Brain microvascular endothelial cell (primary cell): ENCODE measurements at regions not wholly inside any gene's neighbourhood (a gene's known extent, or its start where the extent isn't known, plus 50 kb on each side); places are given as distances from the start of the nearest gene placed in this dataset.
"Not testable (repeated sequence)": the region's sequence is repeated elsewhere in the genome, so short reads cannot be mapped to it uniquely, and the experiment has no call there.

Source experiments
- DNase-seq: peaks from one replicate; pipeline ENCODE4 v3.0.0-alpha.2; 2020
- H3K27ac ChIP-seq: fragments of 250-450 bp; sonication (Bioruptor Pico); 2 replicates; pipeline ENCODE4 v1.5.1; 2020; ENCODE audit warnings: mild to moderate bottlenecking, moderate library complexity
- H3K27me3 ChIP-seq: fragments of 250-450 bp; sonication (Bioruptor Pico); replicated peaks from 2 replicates; pipeline ENCODE4 v1.5.1; 2020; ENCODE audit warnings: mild to moderate bottlenecking
- H3K36me3 ChIP-seq: fragments of 250-450 bp; sonication (Bioruptor Pico); replicated peaks from 2 replicates; pipeline ENCODE4 v1.5.1; 2020; ENCODE audit warnings: mild to moderate bottlenecking
- H3K4me3 ChIP-seq: 2 replicates; pipeline ENCODE4 v1.5.1; 2011; ENCODE audit warnings: low read depth, mild to moderate bottlenecking, control low read depth, low read length, moderate library complexity
- in situ Hi-C: cut with HindIII; loops from 2 replicates; pipeline ENCODE4 v1.10.0; 2017; ENCODE audit warnings: low sequenced_read_pairs, low pct_ligation_motif_present
- TF ChIP-seq, protein P1 (sequence below): IDR thresholded peaks from 2 replicates; pipeline ENCODE4 v1.5.1; 2011; ENCODE audit warnings: low read depth, mild to moderate bottlenecking, moderate library complexity, low read length, control low read depth, inconsistent platforms; ENCODE audit errors: missing control alignments

DNA sequence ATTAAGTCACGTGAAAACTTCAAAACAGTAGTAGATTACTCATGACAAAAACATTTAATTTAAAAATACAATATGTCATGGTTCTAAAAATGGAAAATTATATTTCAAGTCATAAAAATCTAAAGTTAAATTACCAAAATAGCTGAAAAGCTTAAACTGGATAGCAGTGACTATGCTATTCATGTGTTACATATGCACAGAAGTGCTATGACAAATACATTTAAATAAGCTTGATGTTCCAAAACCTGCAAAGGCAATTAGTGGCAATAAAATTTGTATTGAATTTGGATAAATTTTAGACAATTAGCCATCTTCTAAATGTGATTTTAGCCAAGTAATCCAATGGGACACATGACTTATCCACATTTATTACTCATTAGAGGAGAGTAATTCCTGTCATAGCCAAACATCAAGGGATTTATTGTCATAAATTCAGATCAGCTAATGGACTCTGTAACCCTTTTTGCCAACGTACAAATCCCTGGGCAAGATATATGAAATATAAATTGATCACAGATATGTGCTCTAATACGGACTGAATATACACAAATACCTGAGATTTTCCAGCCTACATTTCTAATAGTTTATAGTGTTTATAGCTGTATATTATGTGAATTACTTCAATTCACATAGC is 419.4 kb downstream of the ISL1 start:
- no peak for DNase-seq
- in situ Hi-C loops: no loop called here
- H3K27ac ChIP-seq: no peak overlapping the region
- no peaks in the 10 kb centered on the region for H3K36me3 ChIP-seq
- no peaks in the 10 kb centered on the region for H3K27me3 ChIP-seq
- no peak overlapping the region for H3K4me3 ChIP-seq
- TF ChIP-seq, protein P1, sequence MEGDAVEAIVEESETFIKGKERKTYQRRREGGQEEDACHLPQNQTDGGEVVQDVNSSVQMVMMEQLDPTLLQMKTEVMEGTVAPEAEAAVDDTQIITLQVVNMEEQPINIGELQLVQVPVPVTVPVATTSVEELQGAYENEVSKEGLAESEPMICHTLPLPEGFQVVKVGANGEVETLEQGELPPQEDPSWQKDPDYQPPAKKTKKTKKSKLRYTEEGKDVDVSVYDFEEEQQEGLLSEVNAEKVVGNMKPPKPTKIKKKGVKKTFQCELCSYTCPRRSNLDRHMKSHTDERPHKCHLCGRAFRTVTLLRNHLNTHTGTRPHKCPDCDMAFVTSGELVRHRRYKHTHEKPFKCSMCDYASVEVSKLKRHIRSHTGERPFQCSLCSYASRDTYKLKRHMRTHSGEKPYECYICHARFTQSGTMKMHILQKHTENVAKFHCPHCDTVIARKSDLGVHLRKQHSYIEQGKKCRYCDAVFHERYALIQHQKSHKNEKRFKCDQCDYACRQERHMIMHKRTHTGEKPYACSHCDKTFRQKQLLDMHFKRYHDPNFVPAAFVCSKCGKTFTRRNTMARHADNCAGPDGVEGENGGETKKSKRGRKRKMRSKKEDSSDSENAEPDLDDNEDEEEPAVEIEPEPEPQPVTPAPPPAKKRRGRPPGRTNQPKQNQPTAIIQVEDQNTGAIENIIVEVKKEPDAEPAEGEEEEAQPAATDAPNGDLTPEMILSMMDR: no peak

DNA sequence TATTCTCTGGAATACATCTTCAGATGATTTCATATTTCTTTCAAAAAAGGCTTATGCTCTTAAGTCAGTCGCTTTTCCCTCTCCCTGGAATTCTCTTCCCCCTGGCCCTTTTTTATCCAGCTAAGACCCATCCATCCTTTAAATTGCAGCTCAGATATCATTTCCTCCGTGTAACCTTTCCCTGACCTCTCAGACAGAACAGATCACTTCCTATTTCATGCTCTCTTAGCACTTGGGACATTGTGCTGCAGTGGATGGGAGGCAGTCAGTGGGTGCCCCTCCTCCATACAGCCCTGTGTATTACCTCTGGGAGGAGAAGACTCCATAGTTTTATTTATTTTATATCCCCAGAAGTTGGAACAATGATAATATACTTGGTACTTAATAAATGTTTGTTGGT is 423.4 kb downstream of the ISL1 start:
- DNase-seq: no peak
- H3K36me3 ChIP-seq: no peaks in the 10 kb centered on the region
- H3K27me3 ChIP-seq: no peaks in the 10 kb centered on the region
- H3K27ac ChIP-seq: no peak overlapping the region
- in situ Hi-C loops: no loop called here
- TF ChIP-seq, protein P1: no peak
- no peak overlapping the region for H3K4me3 ChIP-seq

DNA sequence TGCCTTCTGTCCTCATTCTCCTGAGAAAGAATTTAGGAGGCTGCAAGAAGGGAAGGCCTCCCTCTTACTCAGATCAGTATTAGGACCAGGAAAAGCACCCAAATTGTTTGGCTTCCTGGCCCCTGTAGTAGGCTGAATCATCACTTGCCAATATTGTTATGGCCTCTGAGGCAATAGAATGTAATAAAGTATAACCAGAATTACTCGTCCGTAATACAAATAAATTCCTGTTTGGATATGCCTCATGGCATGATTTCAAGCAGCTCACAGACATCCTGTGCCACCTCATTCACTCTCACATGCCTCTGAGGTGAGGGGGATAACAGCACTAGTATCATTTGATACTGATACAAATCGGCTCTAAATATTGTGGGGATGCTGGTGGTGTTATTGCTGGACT is 427.3 kb downstream of the ISL1 start:
- no peak for DNase-seq
- Histone ChIP-seq H3K36me3 (no peaks in the 10 kb centered on the region), H3K27ac (no peak overlapping the region), H3K4me3 (no peak overlapping the region), H3K27me3 (no peaks in the 10 kb centered on the region)
- in situ Hi-C loops: no loop called here
- TF ChIP-seq, protein P1: no peak

DNA sequence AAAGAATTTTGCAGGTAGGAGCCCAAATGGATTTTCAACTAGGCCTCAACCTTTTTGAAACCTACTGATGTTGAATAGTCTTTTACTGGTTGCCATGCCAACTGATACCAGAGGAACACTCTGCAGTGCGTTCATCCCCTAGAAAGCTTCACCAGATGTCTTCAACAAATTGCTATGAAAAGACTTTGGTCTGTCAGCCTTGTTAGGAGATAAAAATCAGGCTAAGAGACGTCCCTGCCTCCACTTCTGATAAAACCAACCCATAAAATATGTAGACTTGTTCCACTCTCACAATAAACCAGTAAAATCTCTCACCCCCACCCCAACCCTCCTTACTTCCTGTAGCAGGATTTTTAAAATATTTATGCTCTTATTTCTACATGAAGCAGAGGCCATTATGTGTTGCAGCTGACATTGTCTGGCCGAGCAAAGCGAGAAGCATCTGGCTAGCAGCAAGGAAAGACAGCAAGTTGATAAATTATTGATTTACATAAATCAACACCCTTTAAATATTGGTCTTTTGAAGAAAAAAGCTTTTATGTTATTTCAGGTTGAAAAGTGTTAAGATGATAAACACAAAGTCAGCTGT is 428.7 kb downstream of the ISL1 start:
- Histone ChIP-seq H3K27me3 (no peaks in the 10 kb centered on the region), H3K36me3 (no peaks in the 10 kb centered on the region), H3K4me3 (no peak overlapping the region), H3K27ac (no peak overlapping the region)
- no peak for DNase-seq
- in situ Hi-C loops: no loop called here
- TF ChIP-seq, protein P1: no peak

DNA sequence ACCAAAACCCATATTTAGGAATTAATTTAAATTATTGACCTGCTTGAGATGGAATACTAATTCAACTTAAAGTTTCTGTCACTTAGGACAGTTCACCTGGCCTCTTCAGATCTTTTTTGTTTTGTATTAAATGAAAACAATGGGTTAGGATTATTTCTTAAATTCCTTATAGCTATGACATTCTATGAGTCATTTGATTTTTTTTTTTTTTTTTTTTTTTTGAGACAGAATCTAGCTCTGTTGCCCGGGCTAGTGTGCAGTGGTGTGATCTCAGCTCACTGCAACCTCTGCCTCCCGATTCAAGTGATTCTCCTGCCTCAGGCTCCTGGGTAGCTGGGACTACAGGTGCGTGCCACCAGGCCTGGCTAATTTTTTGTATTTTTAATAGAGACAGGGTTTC is 431.6 kb downstream of the ISL1 start:
- H3K36me3 ChIP-seq, DNase-seq, in situ Hi-C loops, H3K27ac ChIP-seq, H3K27me3 ChIP-seq, H3K4me3 ChIP-seq: not testable (repeated sequence)

DNA sequence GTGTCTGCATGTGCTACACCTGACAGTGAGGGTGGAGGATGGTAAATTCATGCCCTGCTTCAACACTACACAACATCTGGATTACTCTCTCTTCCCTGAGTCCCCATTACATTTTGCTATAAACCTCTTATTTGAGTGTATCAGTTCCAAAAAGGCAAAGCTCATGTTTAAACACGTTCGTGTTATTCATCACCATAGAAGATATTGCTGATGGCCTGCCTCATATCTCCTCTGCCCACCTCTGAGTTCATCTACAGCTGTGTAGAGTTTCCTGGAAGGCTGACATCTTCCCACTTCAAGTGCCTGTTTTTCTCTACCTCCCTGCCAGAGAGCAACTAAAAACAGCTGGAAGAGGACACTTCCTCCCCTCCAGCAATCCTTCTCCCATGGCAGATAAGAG is 433.2 kb downstream of the ISL1 start:
- Histone ChIP-seq H3K27me3 (no peaks in the 10 kb centered on the region), H3K4me3 (no peak overlapping the region), H3K36me3 (no peaks in the 10 kb centered on the region), H3K27ac (no peak overlapping the region)
- TF ChIP-seq, protein P1: no peak
- in situ Hi-C loops: no loop called here
- DNase-seq: no peak
